ENCODE measurements at regions not wholly inside any gene's neighbourhood (a gene's known extent, or its start where the extent isn't known, plus 50 kb on each side); places are given as distances from the start of the nearest gene placed in this dataset.
"Not testable (repeated sequence)": the region's sequence is repeated elsewhere in the genome, so short reads cannot be mapped to it uniquely, and the experiment has no call there.

DNA sequence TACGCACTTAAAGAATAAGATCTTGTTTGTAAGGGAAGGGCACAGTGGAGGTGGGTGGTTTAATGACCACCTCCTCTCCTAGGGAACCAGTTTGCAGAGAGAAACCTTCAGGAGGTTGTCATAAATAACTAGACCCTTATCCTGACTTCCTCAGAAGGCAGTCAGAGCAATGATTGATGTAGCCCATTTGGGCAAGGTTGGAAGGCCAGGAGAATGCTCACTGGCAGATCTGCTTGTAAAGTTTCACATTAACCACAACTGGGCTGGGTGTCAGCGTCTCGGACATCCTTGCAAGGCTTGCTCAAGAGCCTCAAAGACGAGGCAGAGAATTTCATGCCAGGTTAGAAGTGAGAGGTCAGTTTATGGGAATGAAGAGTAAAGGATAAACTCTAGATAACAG, 87.6 kb upstream of the TRABD2B start:
- DNase-seq = no peak

DNA sequence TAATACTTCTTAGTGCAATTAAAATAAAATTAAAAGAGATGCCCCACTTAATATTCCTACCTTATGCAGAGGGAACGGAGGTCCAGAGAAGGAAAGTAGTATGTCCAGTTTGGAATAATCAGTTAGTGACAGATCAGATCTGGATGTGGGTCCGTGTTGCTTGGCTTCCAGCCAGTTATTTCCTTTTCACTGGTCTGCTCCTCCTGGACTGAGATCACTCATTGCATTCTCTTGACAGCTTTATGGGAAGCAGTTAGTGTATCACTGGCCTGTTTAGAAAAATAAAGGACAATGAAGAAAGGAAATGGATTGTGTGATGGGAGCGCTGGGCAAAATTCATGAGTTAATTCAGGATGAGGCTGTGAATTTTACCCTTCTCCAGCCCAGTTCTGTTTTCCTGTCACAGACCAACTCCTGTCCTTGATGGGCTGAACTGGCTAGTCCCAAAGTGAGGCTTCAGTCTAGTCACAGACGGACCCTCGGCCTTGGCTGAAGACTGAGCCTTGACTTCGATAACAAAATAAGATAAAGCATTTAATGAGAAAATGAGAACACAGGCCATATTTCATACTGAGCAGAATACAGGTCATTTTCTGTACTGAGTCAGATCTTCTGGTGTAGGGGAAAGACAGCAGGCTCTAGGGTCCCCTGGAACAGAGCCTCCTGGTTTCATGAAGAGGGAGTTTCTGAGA, 85.2 kb upstream of the TRABD2B start:
- peak in 2 of 56 donors; percentile 1 to 12 for DNase-seq

DNA sequence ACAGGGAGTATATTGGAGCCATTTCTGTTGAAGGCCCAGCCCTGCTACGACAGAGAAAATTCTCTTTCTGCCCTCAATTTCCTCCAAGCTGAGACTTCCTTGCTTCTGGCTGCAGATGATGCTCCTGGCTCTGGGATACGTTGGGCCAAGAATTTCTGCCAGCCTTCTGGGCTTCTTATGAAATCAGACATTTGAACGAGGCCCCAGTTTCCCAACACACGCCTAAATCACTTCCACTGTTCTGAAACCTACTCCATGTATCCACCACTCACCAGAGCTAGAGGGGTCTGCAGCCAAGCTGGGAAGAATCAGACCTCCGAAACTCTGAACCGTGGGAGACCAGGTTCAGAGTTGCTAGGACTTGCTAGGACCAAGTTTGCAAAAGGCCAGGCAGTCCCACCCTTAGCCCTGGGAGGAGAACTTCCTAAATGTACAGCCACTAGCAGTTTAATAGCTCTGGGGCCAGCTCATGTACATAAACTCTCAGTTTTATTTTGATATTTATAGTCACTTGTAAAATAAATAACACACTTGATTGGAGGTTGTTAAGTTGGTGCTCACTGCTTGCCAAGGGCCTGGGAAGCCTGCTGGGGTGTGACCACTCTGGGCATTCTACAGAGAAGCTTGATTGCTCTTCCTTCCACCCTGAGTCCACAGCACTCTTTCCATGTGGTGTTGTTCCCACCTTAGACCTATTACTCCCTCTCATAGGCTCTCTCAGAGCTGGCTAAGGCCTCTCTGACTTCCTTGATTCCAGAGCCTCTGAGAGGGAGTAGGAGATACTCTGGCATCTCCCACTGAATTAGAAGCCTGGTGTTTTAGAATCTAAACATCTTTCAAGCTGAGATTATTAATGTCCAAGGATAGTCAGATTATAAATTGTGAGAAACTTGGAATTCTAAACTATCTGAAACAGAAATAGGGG, 83.4 kb upstream of the TRABD2B start:
- DNase-seq = no peak

DNA sequence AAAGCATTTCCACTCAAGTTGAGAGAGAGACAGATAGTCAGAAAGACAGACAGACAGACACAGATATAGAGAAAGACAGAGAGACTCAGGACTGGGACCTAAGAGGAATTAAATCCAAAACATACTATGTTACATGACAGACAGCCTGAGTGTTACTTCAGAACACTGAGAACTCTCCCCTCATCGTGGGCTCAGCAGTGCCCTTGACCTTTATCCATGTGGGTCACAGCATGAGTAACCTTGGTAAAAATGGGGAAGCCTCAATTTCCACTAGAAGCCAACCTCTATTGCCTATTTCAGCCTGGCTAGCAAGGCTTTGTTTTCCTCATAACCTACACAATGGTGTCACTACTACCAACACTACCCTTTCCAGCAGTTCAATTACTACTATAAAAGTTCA, 81.9 kb upstream of the TRABD2B start:
- DNase-seq = no peak

DNA sequence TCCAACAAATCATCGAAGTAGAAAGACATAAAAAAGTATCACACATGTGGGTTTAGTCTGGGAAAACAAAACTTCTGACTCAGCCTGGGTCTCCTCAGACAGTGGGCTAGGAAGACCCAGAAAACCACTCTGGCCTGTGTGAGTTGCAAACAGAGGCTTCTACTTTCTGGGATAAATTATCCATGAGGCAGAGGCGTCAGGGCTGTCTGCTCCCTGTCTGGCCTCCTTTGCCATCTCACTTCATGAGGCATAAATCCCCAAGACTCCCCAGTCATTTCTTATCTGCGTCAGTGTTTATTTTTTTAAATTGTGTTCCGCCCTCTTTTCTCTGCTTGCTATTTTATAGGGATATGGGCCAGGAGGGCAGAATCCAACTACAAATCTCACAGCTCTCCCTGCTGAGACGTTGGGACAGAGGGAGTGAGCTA, 80.6 kb upstream of the TRABD2B start:
- DNase-seq = no peak

DNA sequence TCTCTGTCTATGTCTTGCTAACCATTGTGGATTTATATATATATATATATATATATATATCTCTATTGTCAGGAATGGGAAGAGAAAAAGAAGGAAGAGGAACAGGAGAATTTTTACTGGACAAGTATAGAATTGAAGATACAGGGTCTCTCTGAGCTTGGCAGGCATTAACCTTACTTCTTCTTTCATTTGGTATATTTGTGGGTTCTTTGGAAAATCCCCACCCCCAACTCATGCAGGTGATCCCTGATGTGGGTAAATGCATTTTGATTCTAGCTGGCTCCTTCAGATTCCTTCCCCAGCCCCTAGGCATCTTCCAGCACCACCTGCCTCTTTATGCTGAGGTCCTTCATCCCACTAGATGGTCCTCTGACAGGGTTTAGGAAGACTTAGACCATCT, 78.8 kb upstream of the TRABD2B start:
- DNase-seq = no peak

DNA sequence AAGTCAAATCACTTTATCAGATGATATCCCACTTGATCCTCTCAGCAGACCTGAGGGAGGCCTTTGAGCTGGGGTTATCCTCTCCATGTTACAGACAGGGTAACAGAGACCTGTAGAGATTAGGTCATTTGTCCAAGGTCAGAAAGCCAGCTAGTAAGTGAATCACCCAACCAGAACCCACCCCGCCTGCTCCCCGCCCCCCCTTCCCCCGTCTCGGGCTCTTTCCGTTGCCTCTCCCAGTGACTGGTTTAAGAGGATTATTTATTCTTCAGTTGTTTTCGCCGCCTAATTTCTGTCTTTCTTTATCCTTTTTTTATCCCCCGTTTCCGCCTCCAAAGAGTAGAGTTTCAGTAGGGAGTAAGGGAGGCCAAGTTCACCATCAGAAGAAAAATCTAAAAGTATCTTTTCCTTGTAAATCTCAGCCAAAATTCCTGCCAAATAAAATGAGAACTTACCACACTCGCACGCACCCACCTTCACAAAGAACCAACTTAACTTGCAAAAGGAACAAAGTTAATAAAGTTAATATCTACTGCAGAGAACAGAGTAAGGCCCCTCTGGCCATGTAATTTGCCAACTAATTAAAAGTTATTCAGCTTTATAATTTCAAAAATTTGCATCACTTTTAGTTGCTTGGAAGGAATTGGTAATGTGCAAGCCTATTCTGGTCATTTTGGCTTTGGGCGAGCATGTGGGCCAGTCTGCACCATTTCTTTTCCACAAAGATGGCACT, 76.8 kb upstream of the TRABD2B start:
- DNase-seq = no peak

DNA sequence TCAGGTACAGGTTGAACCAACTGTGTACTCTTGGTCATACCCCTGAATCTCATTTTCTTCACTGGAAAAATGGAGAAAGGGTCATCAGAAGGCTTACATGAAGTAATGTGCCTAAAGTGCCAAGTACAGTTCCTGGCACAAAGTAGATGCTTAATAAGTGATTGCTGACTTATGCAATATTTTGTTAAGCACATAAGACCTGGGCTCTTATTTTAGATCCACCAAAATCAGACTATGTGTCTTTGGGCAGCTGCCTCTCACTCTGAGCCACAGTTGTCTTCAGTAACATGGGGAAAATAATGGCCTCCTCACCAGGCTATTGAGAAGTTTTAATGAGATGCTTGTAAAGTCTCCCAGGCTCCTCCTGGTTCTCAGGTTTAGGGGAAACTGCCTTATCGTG, 74.3 kb upstream of the TRABD2B start:
- no peak for DNase-seq

DNA sequence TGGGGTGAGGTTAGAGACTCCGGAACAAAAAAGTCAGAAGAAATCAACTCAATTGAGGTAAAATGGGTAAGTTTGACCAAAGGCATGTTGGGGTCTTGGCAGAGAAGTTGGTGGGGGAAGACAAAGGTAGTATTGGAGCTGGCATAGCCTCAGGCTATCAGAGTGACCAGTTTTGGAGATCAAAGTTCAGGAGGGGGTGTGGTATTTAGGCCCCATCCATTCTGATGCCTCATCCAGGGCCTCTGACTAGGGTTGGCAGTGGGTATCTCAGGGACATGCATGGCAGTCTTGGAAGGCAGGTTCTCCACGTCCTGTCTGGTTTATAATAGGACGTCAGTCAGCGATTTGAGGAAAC, 73.2 kb upstream of the TRABD2B start:
- no peak for DNase-seq

DNA sequence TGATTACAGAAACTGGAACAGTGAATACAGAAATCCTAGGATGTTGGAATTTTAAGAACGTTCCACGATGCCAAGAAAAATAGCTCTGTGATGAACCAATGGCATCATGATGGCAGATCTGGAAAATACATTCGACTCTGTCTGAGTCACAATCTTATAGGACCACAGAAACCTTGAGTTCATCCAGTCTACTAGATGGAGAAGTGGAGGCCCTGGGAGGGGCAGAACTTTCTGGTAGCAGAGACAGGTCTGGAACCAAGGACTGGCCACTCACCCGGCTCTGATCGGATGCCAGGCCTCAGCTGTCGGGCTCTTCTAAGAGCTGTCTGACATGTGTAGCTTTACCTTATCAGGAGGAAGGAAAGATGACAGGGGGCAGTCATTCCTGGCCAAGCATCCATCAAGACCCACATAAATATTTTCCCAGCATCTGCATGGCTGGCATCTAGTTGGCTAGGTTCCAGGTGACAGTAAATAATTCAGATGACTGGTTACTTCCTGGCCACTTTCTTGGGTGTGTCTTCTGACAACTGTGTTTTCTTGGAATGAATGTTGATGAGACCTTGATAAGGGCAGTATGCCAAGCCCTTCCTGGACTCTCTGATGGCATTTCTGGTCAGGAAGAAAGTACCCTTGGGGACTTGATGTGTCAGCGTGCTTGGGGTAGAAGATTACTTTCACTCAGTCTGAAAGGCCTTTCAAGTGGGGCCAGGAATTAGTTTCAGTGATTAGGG, 72.6 kb upstream of the TRABD2B start:
- DNase-seq = no peak

DNA sequence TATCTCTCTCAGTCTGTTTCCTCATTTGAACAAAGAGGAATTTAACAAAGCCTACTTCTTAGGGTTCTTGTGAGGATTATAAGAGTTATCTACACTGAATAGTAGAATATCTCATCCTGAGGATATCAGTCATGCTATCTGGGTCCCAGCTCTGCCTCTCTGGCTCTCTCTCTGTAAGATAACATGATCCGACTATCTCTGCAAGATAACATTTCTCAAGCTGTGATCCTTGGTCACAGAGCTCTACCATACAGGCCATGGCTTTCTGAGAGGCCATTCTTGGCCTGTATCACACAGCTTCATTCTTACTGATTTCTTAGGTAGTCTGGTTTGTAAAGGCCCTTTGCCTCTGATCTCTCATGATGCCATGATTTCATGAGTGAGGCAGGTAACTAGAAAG, 71.0 kb upstream of the TRABD2B start:
- DNase-seq = no peak

DNA sequence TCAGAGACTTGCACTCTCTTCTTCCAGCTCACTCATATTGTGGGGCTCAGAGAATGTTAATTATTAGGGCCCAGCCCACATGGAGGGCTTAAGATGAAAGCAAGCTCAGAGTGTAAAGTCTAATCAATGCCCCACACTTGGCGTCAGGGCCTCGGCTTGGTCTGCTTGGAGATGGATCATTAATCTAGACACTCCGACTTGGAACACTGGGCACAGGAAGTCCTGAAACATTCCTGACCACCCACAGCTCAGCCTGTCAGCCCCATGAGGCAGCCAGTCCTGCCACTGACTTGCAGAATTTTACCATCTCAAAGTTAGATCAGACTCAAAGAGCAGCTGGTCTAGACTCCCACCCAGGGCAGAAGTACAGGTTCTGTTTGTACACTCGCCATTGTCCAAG, 69.8 kb upstream of the TRABD2B start:
- DNase-seq = no peak

DNA sequence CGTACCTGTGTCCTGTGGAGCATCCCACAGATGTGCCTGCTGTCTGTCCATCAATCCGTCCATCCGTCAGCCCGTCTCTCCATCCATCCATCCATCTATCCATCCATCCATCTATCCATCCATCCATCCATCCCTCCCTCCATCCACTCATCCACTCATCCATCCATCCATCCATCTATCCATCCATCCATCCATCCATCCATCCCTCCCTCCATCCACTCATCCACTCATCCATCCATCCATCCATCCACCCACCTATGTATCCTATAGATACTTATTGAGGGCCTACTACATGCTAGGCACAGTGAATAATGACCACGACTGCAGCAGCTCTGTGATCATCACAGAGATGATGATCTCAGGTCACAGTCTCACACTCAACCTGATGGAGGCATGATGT, 67.5 kb upstream of the TRABD2B start:
- DNase-seq = not testable (repeated sequence)

DNA sequence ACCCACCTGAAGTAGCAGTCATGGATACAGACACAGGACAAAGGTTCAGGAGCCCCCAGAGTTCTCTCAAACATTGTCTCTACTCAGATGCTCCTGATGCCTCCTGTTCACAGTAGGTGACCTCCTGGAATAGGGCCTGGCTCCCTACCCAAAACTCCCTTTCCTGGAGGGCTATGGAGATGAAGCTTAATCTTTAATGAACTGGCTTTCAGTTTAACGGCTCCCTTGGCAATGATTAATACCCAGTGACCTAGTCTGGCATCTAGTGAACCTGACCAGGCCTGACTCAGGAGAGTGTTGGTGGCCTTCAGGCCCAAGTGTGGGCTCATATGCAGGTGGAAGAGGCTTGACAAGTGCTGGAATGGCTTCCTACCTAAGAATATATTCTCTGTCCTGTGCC, 65.2 kb upstream of the TRABD2B start:
- DNase-seq = no peak

DNA sequence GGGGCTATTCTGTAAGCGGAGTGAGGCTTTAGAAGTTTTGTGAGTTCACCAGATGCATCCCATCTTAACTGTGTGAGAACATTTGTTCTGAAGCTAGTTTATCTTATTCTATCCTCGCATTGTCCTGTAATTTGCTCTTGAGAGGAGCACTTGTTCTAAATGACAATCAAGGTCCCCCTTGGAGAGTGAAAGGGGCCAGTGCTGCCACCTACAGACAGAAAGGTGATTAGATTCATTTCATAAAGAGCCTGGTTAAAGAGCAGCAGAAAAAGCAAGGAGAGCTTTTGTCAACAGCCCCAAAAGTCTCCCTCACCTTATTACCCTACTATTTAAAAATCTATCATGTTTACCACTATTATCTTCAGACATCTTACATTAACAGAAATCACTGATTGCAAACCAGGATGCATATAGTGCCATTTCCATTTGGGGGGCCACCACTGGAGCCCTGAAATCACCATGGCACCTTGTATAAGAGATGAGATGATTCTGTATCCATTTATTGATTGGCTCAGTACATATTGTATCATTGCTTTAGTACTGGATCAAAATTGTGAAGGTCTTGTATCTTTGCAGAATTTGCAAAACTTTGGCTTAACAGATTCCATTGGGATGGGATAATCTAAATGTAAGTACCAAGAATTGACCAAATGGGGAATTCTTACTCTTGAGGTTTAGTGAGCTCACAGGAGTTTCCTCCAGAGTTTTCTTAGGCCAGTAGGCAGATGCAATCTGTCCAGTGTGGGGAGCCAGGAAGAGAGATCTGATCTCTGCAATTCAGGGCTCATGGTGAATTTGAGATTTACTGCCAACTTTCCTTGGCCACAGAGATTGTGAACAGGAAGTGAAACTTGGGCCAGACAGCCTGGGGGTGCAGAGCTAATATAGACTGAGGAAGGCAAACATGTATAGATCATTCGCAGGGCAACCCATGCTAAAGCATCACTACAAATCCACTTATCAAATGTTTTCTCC, 64.3 kb upstream of the TRABD2B start:
- peak in 40 of 56 donors; percentile 1 to 70 (median 23) for DNase-seq

DNA sequence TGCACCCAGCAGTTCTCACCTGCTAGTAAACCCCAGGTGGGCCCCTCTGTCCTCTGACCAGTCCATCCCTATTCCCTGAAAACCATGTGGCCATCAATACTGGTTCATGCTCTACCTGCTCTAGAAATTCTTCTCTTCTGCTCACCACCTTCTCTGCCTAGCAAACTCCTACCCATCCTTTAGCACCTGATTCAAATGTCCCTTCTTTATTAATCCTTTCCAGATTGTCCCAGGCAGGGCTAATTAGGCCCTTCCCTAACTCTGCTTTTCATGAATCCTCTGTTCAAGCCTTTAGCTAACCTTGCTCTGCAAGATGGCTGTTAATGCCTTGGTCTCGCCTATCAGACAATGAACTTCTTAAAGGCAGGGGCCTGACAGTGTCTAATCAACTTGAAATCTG, 62.1 kb upstream of the TRABD2B start:
- no peak for DNase-seq

DNA sequence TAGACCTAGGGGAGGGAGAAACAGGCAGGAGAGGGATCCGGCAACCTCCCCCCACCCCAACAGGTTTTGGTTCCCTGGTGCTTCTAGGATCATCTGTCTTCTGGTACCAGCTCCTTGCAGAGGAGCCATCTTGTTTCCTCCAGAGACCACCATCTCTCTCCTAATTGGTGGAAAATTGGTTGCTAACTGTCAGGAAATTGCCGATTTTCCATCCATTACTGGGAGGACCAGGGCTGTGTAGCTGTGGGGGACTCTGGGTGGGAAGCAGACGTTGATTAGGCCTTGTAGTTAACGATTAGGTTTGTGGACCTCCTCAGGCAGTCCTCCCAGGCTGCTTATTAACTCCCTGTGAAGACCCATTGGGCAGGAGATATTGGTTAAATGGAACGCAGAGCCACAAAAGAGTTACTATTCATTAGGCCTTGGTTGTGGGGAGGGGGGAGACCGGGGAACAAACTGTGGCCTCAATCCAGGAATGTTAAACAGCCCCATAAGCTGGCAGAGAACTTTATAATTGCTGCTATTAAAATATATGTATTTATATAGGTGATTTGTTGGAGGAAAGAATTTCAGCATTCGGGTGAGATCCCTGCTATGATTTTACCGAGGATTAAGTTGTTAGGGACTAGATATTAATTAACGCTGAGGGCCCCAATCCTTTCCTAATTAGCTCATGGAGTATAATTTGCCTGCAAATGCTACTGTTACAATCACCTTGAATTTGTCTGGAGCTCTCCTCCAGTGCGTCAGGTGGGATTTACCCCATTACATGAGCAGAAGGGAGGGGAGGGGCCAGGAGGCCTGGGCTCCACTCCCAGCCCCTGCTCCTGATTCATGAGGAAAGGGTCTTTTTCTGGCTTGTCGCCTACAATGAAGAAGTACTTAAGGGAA, 61.2 kb upstream of the TRABD2B start:
- no peak for DNase-seq

DNA sequence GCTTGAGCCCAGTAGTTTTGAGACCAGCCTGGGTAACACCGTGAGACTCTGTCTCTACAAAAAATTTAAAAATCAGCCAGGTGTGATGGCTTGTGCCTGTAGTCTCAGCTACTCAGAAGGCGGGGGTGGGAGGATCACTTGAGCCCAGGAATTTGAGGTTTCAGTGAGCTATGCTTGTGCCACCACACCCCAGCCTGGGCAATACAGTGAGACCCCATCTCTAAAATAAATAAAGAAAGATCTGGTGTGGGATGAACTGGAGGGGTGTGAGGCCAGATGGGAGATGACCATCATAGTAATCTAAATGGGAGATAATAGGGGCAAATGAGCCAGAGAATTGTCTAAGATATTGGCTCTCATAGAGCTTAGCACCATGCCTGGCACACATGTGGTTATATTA, 60.1 kb upstream of the TRABD2B start:
- DNase-seq = no peak

All from nucleus accumbens (tissue), 56 donors.